NCI-H1105 (cell line): ENCODE measurements at regions not wholly inside any gene's neighbourhood (a gene's known extent, or its start where the extent isn't known, plus 50 kb on each side); places are given as distances from the start of the nearest gene placed in this dataset.
"Not testable (repeated sequence)": the region's sequence is repeated elsewhere in the genome, so short reads cannot be mapped to it uniquely, and the experiment has no call there.

Experiments
- DNase-seq: peaks from one replicate; lab custom pipeline; 2025; lab: John Stamatoyannopoulos, UW

- no peak for DNase-seq
These were observed 560.8 kb downstream of the POM121L12 start for GRCh38 chr7:53596230-53596629.

- no peak for DNase-seq
These were observed 564.9 kb downstream of the POM121L12 start for GRCh38 chr7:53600296-53600695.

GRCh38 chr7:53602817-53603418 lies 567.5 kb downstream of the POM121L12 start:
- no peak for DNase-seq

- DNase-seq: no peak
These were observed 568.0 kb downstream of the POM121L12 start for GRCh38 chr7:53603461-53603860.

- DNase-seq: no peak
These were observed 568.8 kb downstream of the POM121L12 start for GRCh38 chr7:53604201-53604600.

GRCh38 chr7:53607961-53608360 lies 572.5 kb downstream of the POM121L12 start:
- DNase-seq: no peak

- DNase-seq: no peak
These were observed 573.8 kb downstream of the POM121L12 start for GRCh38 chr7:53609185-53609584.

- DNase-seq: no peak
These were observed 575.6 kb downstream of the POM121L12 start for GRCh38 chr7:53611043-53611442.

GRCh38 chr7:53624356-53624755 lies 588.9 kb downstream of the POM121L12 start:
- DNase-seq: no peak

GRCh38 chr7:53628775-53629174 lies 593.3 kb downstream of the POM121L12 start:
- DNase-seq: no peak

GRCh38 chr7:53635251-53635650 lies 599.8 kb downstream of the POM121L12 start:
- not testable (repeated sequence) for DNase-seq

GRCh38 chr7:53638517-53638916 lies 603.1 kb downstream of the POM121L12 start:
- no peak for DNase-seq

- DNase-seq: no peak
These were observed 605.7 kb downstream of the POM121L12 start for GRCh38 chr7:53641091-53641490.

GRCh38 chr7:53642361-53642760 lies 606.9 kb downstream of the POM121L12 start:
- DNase-seq: no peak

GRCh38 chr7:53642866-53643265 lies 607.4 kb downstream of the POM121L12 start:
- DNase-seq: no peak

- no peak for DNase-seq
These were observed 621.4 kb downstream of the POM121L12 start for GRCh38 chr7:53656881-53657280.

GRCh38 chr7:53657586-53657985 lies 622.2 kb downstream of the POM121L12 start:
- DNase-seq: no peak

GRCh38 chr7:53658951-53659350 lies 623.5 kb downstream of the POM121L12 start:
- no peak for DNase-seq

- no peak for DNase-seq
These were observed 626.3 kb downstream of the POM121L12 start for GRCh38 chr7:53661645-53662217.

GRCh38 chr7:53672681-53673080 lies 637.2 kb downstream of the POM121L12 start:
- DNase-seq: no peak

- no peak for DNase-seq
These were observed 640.4 kb downstream of the POM121L12 start for GRCh38 chr7:53675835-53676234.

- no peak for DNase-seq
These were observed 649.3 kb downstream of the POM121L12 start for GRCh38 chr7:53684693-53685092.

- DNase-seq: no peak
These were observed 655.0 kb downstream of the POM121L12 start for GRCh38 chr7:53690411-53690810.

GRCh38 chr7:53697913-53698312 lies 662.5 kb downstream of the POM121L12 start:
- DNase-seq: no peak
